ENCODE measurements at regions not wholly inside any gene's neighbourhood (a gene's known extent, or its start where the extent isn't known, plus 50 kb on each side); places are given as distances from the start of the nearest gene placed in this dataset.

DNA sequence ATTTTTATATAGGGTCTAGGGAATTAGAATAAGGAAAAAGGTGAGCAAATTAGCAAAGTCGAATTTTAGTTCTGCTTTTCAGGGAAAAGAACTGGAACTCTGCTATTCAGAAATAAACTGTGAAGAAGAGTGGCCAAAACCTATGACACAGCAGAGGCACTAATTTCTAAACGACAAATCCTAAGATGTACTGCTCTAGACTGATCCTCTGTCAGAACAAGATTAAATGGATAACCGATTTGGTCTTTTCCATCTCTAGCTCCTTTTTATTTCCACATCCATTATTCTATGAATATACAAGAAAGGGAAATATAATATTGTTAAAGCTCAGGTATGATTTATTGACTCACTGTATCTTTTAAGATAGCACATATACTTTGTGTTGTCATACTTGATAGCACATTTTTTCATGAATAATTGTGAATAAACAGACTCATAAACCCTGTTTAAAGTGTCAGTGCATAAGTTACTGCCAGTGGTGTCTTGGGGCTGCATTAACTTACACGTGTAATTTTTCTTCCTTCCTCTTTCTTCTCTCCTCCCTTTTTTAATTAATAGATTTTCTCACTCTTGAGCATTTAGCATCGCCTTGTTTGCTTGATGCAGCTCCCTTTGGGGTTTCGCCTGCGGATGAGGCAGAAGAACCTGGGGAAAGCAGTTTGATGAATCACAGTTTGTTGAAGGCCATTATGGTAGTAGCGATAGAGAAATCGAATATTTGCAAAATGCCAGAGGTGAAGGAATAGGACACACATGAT, 496.6 kb downstream of the ADGRL2 start:
- DNase-seq (ENCODE audit: low read depth in 2 of 2): no peak

DNA sequence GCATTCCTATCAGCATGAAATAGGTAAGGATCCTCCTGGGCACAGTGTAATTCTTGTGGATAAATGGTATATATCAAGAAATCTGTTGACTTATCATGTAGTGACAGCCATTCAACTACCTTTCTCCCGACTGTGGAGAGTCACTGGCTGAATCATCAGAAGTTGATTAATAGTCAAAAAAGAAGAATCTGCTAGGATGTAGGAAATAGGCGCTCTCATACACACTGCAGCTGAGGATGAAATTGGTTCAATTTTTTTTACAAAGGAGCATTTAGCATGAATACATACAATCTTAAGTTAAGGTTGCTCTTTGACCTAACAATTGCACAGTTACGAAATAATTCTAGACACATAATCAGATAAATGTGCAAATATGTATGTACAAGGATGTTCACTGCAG, 486.8 kb downstream of the ADGRL2 start:
- no peak for DNase-seq (ENCODE audit: low read depth in 2 of 2)

DNA sequence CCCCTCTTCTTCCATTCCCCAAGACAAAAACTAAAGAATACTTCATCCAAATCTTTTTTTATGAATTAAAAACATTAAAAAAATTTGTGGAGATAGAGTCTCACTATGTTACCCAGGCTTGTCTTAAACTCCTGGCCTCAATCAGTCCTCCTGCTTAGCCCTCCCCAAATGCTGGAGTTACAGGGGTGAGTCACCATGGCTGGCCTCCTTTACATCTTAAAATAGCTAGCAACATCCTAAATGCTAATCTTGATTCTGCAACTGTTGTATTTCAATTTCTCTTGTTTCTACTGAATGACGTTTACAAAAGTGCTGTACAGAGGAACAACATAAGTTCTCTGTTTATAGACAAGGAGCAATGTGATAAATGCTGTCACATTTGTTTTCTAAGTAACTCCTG, 483.5 kb downstream of the ADGRL2 start:
- DNase-seq (ENCODE audit: low read depth in 2 of 2): no peak

DNA sequence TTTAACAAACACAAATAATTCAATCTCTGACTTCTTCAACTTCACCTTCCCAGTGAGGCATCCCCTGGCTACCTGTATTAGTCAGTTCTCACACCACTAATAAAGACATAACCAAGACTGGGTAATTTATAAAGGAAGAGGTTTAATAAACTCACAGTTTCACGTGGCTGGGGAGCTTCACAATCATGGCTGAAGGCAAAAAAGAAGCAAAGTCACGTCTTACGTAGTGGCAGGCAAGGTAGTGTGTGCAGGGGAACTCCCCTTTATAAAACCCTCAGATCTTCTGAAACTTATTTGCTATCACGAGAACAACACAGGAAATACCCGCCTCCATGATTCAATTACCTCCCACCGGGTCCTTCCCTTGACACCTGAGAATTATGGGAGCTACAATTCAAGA, 478.5 kb downstream of the ADGRL2 start:
- DNase-seq (ENCODE audit: low read depth in 2 of 2): no peak

DNA sequence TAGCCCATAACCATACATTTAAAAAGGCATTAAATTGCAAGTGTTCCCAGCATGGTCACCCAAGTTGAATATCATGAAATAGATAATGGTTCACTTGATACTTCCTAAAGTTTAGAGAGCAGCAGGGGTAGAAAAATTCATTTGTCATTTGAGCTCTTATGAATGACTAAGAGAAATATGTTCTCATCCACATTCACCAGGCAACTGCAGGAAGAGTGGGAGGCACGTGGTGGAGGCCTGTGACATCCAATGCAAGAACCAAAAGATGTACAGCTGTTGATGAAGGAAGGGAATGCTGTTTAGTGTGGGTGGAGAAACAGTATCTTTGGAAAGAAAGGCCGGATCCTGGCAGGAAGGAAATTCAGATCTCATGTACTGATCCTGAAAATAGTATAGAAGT, 473.1 kb downstream of the ADGRL2 start:
- DNase-seq (ENCODE audit: low read depth in 2 of 2): no peak

DNA sequence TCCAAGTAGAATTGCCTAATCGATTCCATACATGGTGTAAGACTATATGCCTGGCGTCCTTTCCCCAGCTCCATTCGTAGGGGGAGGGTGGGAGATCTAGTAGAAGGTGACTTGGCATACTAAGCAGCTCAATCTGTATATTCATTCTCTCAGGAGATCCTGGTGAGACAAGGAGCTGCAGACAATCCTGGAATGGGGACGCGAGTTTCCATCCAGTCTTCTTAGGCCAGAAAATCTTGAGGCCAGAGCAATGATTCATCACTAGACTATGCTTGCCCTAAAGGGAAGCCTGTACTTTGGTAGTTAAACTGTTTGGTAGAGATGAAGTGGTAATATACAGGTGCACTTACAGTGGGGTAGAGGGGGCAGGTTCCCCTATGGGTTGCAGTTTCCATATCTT, 468.7 kb downstream of the ADGRL2 start:
- no peak for DNase-seq (ENCODE audit: low read depth in 2 of 2)

DNA sequence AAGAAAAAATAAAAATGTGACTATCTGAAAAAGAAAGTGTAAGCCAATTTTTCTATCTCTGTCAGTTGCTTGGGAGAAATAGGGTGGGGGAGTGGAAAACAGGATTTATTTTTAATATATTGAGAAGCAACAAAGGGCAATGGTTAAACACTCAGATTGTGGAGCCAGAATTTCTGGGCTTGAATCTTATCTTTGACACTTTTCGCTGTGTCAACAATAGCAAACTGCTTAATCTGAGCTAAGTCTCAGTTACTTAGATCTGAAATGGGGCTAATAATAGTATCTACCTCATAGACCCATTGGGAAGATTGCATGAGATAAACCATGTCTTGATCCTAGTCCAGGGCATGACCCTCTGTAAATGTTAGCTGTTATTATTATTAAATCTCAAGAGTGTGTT, 468.1 kb downstream of the ADGRL2 start:
- no peak for DNase-seq (ENCODE audit: low read depth in 2 of 2)

DNA sequence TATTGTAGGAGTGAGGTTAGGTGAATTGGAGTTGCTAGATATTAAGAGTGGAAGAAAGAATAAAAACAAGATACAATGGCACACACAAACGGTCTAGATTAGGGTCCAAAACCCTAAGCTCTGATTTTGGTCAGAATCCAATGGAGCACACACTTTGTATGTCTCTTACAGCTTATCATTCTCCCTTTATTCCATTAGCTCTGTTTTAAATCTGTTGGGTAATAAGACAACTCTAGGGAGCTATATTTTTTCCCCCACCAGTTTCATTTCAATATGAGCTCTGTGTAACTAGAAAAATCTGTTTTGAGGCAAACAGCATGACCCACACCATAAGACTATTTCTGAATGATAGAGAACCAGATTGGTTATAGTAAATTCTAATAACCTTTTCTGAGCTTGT, 465.6 kb downstream of the ADGRL2 start:
- DNase-seq (ENCODE audit: low read depth in 2 of 2): no peak

DNA sequence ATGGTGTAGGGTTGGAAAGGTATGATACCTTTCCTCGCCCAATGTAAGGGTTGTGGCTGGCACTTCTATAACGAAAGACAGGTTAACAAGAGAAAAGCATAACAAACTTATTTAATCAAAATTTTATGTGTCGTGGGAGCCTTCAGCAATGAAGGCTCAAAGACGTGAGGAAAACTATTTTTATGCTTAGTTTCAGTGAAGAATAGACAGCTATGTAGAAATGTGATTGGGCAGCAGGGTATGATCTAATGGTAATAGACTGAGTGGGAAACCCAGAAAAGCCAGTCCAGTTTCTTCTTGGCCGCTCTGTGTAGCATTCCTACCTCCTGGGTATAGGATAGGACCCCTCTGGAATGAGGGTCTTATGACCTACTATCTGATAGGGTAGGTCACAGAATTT, 464.7 kb downstream of the ADGRL2 start:
- DNase-seq (ENCODE audit: low read depth in 2 of 2): no peak

DNA sequence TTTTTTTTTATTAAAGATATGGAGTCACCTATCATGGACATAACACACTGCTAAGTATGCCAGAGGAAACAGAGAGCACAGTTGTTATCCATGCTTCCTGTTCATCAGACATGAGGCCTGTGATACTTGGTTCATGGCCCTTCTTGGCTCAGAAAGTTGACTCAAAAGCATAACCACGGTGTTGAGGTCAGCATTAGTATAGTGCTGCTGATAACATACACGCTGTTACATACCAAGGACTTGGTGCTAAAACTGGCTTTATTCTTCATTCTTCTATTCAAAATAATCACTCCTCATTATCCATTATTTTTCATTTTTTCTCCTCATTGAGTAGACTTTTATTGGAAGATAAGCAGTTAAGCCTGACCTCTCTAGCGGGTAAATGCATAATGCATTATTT, 464.1 kb downstream of the ADGRL2 start:
- DNase-seq (ENCODE audit: low read depth in 2 of 2): no peak

DNA sequence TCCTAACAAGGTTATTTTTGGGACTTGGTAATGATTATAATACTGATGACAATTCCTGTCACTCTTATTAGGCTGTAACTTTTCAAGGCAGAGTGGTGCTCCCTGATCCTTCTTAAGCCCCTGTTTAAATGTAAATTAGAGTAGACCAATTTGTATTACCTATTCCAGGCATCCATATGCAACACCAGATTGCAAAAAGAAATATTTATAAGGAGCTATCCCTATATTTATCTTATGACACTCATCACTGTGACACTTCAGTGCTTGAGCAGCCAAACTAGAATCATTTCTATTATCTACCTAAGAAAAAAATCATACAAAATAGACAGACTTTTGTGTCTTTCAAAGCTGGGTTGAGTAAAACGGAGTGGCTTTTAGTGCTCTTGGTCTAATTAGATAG, 462.7 kb downstream of the ADGRL2 start:
- DNase-seq (ENCODE audit: low read depth in 2 of 2): no peak

DNA sequence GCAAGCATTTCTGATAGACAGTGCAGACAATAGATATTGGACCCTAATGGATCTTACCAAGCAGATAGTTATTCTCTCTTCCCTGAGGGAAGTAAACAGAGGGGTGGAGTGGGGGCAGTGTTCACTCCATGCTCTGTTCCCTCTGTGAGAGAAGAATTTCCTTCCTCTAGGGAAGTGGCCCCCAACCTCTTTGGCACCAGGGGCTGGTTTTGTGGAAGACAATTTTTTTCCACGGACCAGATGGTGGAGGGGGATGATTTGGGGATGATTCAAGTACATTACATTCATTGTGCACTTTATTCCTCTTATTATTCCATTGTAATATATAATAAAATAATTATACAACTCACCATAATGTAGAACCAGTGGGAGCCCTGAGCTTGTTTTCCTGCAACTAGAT, 459.9 kb downstream of the ADGRL2 start:
- no peak for DNase-seq (ENCODE audit: low read depth in 2 of 2)

DNA sequence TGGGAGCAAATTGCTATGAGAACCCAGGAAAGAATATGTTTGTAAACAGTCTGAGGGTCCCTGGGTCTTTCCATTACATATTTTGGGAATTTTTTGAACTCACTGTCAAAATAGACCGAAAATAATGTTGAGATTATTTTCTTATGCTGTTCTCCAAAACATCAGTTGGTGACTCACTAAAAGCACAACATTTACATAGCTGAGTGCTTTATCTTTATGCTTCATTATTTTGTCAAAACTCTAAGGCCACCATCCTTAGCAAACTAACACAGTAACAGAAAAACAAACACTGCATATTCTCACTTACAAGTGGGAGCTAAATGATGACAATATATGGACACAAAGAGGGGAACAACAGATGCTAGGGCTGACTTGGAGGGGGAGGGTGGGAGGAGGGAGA, 459.3 kb downstream of the ADGRL2 start:
- no peak for DNase-seq (ENCODE audit: low read depth in 2 of 2)

DNA sequence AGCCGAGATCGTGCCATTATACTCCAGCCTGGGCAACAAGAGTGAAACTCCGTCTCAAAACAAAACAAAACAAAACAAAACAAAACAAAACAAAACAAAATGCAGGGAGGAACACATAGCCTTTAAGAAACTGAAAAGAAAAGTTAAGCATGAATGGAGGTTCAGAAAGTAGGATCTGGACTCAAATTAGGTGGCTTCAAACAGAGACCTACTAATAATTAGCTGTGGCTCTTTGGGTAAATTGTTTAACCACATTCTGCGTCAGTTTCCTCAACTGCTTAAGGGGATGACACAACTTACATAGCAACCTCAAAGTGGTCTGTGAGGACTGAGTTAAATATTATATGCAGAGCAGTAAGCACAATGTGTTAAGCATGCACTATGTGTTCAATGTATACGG, 458.2 kb downstream of the ADGRL2 start:
- no peak for DNase-seq (ENCODE audit: low read depth in 2 of 2)

DNA sequence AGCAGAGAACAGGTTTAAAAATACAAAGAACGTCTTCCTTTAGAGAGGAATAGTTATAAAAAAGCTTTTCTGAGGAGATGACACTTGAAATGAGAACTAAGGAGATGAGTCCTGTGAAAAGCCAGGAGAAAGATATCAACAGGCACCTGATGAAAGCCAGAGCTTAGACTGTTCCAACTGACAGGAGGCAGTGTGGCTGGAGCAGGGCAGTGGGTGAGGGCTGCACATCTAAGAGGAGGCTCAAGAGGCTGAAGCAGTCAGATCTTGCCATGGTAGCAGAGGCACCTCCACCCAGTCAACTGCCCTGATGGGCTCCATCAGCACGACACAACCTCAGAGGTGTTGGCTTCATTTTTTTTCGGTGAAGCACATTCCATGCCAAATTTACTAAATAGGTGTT, 445.3 kb downstream of the ADGRL2 start:
- DNase-seq (ENCODE audit: low read depth in 2 of 2): no peak

DNA sequence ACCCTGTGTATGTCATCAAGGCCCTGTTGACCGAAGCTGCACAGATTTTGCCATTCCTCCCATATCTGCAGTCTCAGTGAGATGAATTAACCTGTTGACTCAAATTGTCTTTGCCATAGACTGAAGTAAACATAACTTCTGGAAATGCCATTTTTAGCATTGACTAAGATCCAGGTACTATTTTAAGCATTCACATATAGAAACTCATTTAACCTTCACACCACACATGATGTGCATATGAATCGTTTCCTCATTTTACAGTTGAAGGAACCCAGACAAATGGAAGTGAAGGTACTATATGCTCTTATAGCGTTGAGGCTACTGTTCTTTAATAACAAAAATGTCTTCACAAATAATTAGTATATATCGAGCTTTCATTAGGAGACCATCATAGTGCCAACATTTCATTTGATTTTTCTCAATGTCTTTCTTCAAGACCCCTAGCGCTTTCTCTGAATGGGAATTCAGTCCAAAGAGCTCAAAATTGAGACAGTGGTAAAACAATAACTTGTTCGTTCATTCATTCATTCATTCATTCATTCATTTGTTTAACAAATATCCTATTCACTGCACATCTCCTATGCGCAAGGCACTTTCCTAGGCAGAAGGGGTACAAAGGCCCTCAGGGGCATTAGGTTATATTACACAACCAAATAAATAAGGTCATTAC, 444.7 kb downstream of the ADGRL2 start:
- DNase-seq (ENCODE audit: low read depth in 2 of 2): no peak

DNA sequence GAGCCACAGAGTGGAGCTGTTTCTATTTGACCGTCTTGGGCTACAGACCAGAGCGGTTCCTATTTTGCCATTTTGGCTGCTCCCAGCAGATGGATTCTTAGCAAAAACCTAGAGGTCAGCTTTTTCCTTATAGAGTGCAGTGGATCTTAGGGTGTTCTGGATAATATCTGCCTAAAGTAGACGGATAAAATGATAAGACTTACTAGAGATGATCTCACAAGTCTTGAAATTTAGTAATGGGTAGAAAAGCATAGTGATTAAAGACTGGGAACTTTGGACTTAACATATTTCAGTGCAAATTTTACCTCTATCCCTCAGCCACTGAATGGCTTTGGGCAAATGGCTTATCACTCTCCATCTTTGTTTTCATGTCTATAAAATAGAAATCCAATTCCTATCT, 439.8 kb downstream of the ADGRL2 start:
- no peak for DNase-seq (ENCODE audit: low read depth in 2 of 2)

DNA sequence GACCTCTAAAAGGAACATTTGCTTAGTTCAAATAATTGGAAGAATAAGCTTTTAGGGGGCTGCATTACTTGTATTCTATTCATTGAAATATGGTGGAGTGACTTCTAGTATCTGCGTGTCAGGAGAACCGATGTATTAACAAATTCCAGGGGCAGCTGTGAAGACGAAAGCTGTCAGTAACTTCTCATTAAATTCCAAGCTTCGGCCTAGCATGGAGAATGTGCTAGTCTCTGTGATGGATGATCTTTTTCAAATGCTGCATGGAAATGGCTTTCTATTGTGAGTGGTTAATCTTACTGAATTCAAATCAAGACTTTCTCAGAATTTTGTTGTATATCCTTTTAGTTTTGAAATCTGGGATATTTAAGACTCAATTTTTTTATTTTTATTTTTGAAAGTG, 429.9 kb downstream of the ADGRL2 start:
- no peak for DNase-seq (ENCODE audit: low read depth in 2 of 2)

DNA sequence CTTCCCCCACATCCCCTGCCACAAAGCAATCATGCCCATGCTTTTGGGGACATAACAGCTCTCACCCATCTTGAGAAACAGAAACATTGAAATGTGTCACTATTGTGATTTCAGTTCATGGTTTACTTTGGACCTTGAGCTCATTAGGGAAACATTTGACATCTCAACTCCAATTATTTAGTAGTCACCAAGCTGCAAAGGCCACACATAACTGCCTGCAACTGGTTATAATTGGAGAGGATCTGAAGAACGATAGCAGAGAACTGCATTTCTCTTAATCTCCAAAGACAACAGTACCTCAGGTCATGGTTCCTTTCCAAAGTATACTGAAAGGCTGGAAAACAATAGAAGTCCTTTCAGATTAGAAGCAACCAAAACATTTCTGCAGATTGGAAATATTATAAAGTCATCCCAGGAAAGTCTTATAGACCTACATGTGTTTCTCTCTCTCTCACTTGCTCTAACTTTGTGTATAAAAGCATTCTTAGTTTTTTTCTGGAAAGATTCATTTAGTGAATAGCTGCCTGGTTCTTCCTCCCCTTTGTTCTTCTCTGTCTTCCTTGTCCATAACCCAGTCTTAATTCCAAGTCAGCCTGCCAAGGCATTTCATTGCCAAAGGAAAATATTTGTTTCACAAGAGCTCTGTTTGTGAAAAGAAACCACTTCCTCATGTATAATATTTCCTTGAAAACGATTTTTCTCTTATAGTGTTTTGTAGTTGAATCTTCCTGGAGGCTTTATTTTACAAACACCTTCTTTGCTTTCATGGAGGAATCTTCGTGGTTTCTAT, 426.8 kb downstream of the ADGRL2 start:
- DNase-seq (ENCODE audit: low read depth in 2 of 2): no peak

DNA sequence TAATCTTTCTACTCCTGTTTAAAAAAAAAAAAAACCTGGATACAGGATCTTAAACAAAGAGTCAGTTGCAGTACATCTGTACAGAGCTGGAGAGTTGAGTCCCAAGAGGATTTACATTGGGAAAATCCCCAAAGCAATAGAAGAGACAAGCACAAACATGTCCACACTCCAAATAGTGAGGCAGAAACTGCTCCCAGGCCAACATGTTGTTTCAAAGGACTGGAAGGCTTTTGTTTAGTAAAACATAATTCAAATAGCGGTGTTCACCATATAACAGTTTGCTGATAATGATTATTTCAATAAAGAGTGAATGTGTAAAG, 425.4 kb downstream of the ADGRL2 start:
- no peak for DNase-seq (ENCODE audit: low read depth in 2 of 2)

DNA sequence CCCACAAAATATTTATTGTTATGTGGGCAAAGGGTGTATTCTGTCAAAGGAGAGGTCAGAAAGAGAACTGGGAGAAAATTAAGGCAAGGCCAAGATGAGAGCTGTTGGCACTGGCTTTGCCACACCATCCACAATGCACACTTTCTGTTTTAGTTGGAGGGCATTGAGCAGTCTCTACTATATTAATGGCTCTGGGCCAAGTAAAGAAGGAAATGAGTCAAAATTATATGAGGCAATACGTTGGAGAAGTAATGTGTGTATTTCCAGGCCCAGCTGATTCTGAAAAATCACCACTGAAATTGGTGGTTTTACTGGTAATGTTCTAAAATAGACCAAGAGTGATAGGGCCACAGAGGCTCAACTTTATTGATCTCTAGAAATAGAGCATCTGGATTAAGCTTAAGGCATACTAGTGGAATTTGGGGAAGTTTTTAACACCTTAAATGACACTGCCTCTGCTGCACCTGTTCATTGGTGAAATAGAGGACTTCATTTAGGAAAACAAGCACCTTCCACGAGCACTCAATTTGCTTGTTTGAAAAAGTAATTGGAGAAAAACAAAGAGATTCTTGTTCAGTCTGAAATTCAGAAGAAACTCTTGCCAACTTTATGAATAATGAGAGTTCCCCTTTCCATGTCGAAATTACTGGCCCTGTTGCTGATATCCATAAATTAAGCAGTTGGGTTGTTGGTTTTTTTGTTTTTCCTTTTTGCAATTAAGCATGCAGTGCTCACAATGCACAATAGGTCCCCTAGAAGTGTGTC, 424.9 kb downstream of the ADGRL2 start:
- DNase-seq (ENCODE audit: low read depth in 2 of 2): no peak

DNA sequence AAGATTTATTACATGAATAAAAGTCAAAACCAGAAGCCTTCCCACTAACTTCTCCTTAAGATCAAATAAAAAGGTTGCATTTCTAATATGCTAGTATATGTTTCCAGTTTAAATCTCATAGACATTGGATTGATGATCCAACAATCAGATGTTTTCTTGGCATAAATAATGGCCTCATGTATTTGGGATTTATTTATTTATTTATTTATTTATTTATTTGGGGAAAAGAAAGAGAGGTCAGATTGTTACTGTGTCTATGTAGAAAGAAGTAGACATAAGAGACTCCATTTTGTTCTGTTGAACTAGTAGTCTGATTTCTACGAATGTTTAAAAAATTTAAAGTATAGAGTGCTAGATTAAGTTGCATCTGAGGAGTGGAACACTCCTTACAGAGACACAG, 422.4 kb downstream of the ADGRL2 start:
- no peak for DNase-seq (ENCODE audit: low read depth in 2 of 2)

All from stimulated activated CD4-positive, alpha-beta T cell treated with anti-CD3 and anti-CD28 coated beads, Interleukin-1b, Interleukin-23, amount 100 ng/mL, for 1 hour (primary cell).